CD14-positive monocyte (primary cell): ENCODE measurements at regions not wholly inside any gene's neighbourhood (a gene's known extent, or its start where the extent isn't known, plus 50 kb on each side); places are given as distances from the start of the nearest gene placed in this dataset.

ENCODE experiments used
- DNase-seq, 3 donors: peaks; one replicate each; pipeline ENCODE4 v3.0.0-alpha.2; 2011 to 2022
- H2AFZ ChIP-seq: 2 replicates; pipeline ENCODE4 v1.6.0; 2012; ENCODE audit warnings: mild to moderate bottlenecking, low read depth, low read length, inconsistent platforms; ENCODE audit not compliant: insufficient read depth, poor library complexity, severe bottlenecking
- H3K27ac ChIP-seq, 2 donors: 1 replicate in 1 of 2; 2 replicates in 1 of 2; pipeline ENCODE4 v1.5.1; 2012 to 2013; ENCODE audit warnings: low read length in 2 of 2, control low read depth in 1 of 2, inconsistent platforms in 1 of 2, low read depth in 1 of 2, mild to moderate bottlenecking in 1 of 2
- H3K27me3 ChIP-seq, 2 donors: one replicate each; pipeline versions ENCODE4 v1.6.0 to v1.6.1; 2011 to 2013; ENCODE audit warnings: low read length in 2 of 2; ENCODE audit not compliant: control insufficient read depth in 2 of 2, insufficient read depth in 2 of 2
- H3K36me3 ChIP-seq, 2 donors: replicated peaks in 1 of 2; 1 replicate in 1 of 2; 2 replicates in 1 of 2; pipeline versions ENCODE4 v1.5.1 to v1.6.1; 2012 to 2013; ENCODE audit warnings: low read length in 2 of 2, control low read depth in 1 of 2, inconsistent platforms in 1 of 2, mild to moderate bottlenecking in 1 of 2; ENCODE audit not compliant: insufficient read depth in 2 of 2, control insufficient read depth in 1 of 2
- H3K4me1 ChIP-seq, 2 donors: 1 replicate in 1 of 2; 2 replicates in 1 of 2; pipeline versions ENCODE4 v1.5.1 to v1.6.1; 2012 to 2013; ENCODE audit warnings: low read length in 2 of 2, control low read depth in 1 of 2, inconsistent platforms in 1 of 2, mild to moderate bottlenecking in 1 of 2, moderate library complexity in 1 of 2; ENCODE audit not compliant: insufficient read depth in 2 of 2, control insufficient read depth in 1 of 2
- H3K4me2 ChIP-seq: replicated peaks from 2 replicates; pipeline ENCODE3; 2012; ENCODE audit warnings: low read length, moderate library complexity, mild to moderate bottlenecking; ENCODE audit not compliant: poor library complexity, severe bottlenecking; ENCODE audit errors: extremely low read depth
- H3K4me3 ChIP-seq, 3 experiments: fragments of 200-600 bp in 1 of 3; sonication (generic) in 1 of 3; replicated peaks in 1 of 3; 1 replicate in 2 of 3; 2 replicates in 1 of 3; pipeline ENCODE4 v1.5.1; 2011 to 2013; ENCODE audit warnings: low read length in 3 of 3, mild to moderate bottlenecking in 3 of 3, control low read depth in 2 of 3, low read depth in 2 of 3, inconsistent platforms in 1 of 3, moderate library complexity in 1 of 3
- H3K79me2 ChIP-seq: 2 replicates; pipeline ENCODE4 v1.6.0; 2012; ENCODE audit warnings: mild to moderate bottlenecking, control low read depth, inconsistent platforms, low read length, moderate library complexity; ENCODE audit not compliant: insufficient read depth
- H3K9ac ChIP-seq: 2 replicates; pipeline ENCODE4 v1.6.0; 2017; ENCODE audit warnings: low read length, mild to moderate bottlenecking; ENCODE audit not compliant: insufficient read depth, poor library complexity, severe bottlenecking
- H3K9me3 ChIP-seq, 2 donors: replicated peaks in 1 of 2; 1 replicate in 1 of 2; 2 replicates in 1 of 2; pipeline versions ENCODE4 v1.5.1 to v1.6.1; 2012 to 2013; ENCODE audit warnings: low read length in 2 of 2, control low read depth in 1 of 2; ENCODE audit not compliant: control insufficient read depth in 1 of 2, insufficient read depth in 1 of 2
- H4K20me1 ChIP-seq: 2 replicates; pipeline ENCODE4 v1.6.0; 2012; ENCODE audit warnings: mild to moderate bottlenecking, low read length, control low read depth, moderate library complexity; ENCODE audit not compliant: insufficient read depth
- H3K27ac Mint-ChIP-seq, 7 donors: one replicate each; pipeline ENCODE4 v1.8.0; 2020; ENCODE audit warnings: mild to moderate bottlenecking in 7 of 7, mixed read lengths in 7 of 7, moderate library complexity in 6 of 7, inconsistent platforms in 2 of 7
- H3K27me3 Mint-ChIP-seq, 3 donors: one replicate each; pipeline ENCODE4 v1.8.0; 2021 to 2022; ENCODE audit warnings: low read depth in 3 of 3, mild to moderate bottlenecking in 3 of 3, mixed read lengths in 3 of 3, moderate library complexity in 3 of 3, inconsistent platforms in 1 of 3
- H3K36me3 Mint-ChIP-seq, 2 donors: one replicate each; pipeline ENCODE4 v1.8.0; 2020; ENCODE audit warnings: mixed read lengths in 2 of 2, inconsistent platforms in 1 of 2, mild to moderate bottlenecking in 1 of 2
- H3K4me1 Mint-ChIP-seq: one replicate; pipeline ENCODE4 v1.8.0; 2020; ENCODE audit warnings: mild to moderate bottlenecking, mixed read lengths
- H3K4me3 Mint-ChIP-seq, 2 donors: one replicate each; pipeline ENCODE4 v1.8.0; 2020; ENCODE audit warnings: mild to moderate bottlenecking in 2 of 2, mixed read lengths in 2 of 2, moderate library complexity in 1 of 2
- H3K9me3 Mint-ChIP-seq, 7 donors: one replicate each; pipeline ENCODE4 v1.8.0; 2020 to 2022; ENCODE audit warnings: mixed read lengths in 7 of 7, mild to moderate bottlenecking in 6 of 7, moderate library complexity in 6 of 7, inconsistent platforms in 2 of 7
- WGBS: methylation state at CpG from one replicate; pipeline ENCODE4 v1.1.5; 2013; ENCODE audit warnings: missing lambda C conversion rate; ENCODE audit not compliant: insufficient coverage; 5-methylcytosine and 5-hydroxymethylcytosine counted together
- intact Hi-C, 2 donors: fragments of 100-400 bp; cut with micrococcal nuclease; formaldehyde crosslinking; loops; one replicate each; pipeline versions ENCODE4 v1.15.0 to v1.15.1; 2023
- TF ChIP-seq, protein P1 (sequence below): fragments of 200-600 bp; IDR thresholded peaks from one replicate; pipeline ENCODE4 v1.8.0; 2022; ENCODE audit warnings: antibody characterized with exemption, mild to moderate bottlenecking

DNA sequence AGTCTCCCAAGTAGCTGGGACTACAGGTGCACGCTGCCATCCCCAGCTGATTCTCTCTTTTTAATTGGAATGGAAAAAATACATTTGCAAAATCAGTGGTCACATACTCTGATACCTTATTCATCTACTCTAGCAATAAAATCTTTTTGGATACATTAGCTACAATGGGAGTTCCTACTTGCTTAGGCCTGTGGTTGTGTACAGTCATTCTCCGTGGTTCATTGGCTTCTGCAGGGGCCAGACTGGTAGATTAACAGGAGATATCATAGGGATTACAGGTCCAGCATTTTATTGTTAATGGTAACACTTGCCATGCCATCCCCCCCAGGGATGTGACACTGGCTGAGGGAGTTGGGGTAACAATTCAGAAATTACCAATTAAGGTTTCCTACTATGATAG, 140.0 kb downstream of the ADAMTS15 start:
- intact Hi-C loops, result no loop called here
- no peaks in the 10 kb centered on the region for H3K4me1 ChIP-seq
- Mint-ChIP-seq H3K9me3 (peaks cover 1 to 11% (median 5%) of the 10 kb centered on the region in 7 donors), H3K27ac (no peak overlapping the region), H3K4me1 (no peaks in the 10 kb centered on the region), H3K36me3 (no peaks in the 10 kb centered on the region), H3K27me3 (peaks cover 0 to 6% (median 2%) of the 10 kb centered on the region in 3 donors), H3K4me3 (no peak overlapping the region)
- no peaks in the 10 kb centered on the region for H3K27me3 ChIP-seq
- TF ChIP-seq, protein P1, sequence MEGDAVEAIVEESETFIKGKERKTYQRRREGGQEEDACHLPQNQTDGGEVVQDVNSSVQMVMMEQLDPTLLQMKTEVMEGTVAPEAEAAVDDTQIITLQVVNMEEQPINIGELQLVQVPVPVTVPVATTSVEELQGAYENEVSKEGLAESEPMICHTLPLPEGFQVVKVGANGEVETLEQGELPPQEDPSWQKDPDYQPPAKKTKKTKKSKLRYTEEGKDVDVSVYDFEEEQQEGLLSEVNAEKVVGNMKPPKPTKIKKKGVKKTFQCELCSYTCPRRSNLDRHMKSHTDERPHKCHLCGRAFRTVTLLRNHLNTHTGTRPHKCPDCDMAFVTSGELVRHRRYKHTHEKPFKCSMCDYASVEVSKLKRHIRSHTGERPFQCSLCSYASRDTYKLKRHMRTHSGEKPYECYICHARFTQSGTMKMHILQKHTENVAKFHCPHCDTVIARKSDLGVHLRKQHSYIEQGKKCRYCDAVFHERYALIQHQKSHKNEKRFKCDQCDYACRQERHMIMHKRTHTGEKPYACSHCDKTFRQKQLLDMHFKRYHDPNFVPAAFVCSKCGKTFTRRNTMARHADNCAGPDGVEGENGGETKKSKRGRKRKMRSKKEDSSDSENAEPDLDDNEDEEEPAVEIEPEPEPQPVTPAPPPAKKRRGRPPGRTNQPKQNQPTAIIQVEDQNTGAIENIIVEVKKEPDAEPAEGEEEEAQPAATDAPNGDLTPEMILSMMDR, result no peak
- no peaks in the 10 kb centered on the region for H4K20me1 ChIP-seq
- H3K4me2 ChIP-seq, result no peak overlapping the region
- no peaks in the 10 kb centered on the region for H3K36me3 ChIP-seq
- no peak overlapping the region for H3K9ac ChIP-seq
- DNase-seq, result no peak
- no peak overlapping the region for H3K4me3 ChIP-seq
- H2AFZ ChIP-seq, result no peak overlapping the region
- WGBS, result no CpG with 5 or more reads among the region's 2 CpGs
- peaks cover 0 to 11% of the 10 kb centered on the region in 2 donors for H3K9me3 ChIP-seq
- H3K79me2 ChIP-seq, result no peaks in the 10 kb centered on the region
- no peak overlapping the region for H3K27ac ChIP-seq

DNA sequence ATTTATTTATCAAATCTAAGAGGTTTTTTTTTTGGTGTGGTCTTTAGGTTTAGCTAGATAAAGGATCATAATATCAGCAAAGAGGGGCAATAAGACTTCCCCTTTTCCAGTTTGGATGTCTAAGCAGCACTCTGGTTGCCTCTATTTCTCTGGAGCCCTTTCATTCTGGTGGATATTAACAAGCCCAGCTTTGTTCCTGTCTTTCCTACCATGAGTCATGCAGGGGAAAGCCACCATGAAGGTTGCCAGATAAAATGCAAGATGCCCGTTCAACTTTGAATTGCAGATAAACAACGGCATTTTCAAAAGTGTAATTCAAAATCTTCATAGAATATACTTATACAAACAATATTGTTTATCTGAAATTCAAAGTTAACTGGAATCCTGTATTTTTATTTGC, 143.6 kb downstream of the ADAMTS15 start:
- H3K4me3 ChIP-seq, result no peak overlapping the region
- H3K4me1 ChIP-seq, result no peaks in the 10 kb centered on the region
- H3K4me2 ChIP-seq, result no peak overlapping the region
- no peaks in the 10 kb centered on the region for H3K36me3 ChIP-seq
- no peaks in the 10 kb centered on the region for H3K27me3 ChIP-seq
- peaks cover 0 to 5% of the 10 kb centered on the region in 2 donors for H3K9me3 ChIP-seq
- no peak overlapping the region for H3K27ac ChIP-seq
- H4K20me1 ChIP-seq, result no peaks in the 10 kb centered on the region
- TF ChIP-seq, protein P1, result no peak
- H3K79me2 ChIP-seq, result no peaks in the 10 kb centered on the region
- Mint-ChIP-seq H3K36me3 (no peaks in the 10 kb centered on the region), H3K27me3 (peaks cover 0 to 2% (median 2%) of the 10 kb centered on the region in 3 donors), H3K4me1 (no peaks in the 10 kb centered on the region), H3K4me3 (no peak overlapping the region), H3K27ac (no peak overlapping the region), H3K9me3 (peaks cover 0 to 6% (median 2%) of the 10 kb centered on the region in 7 donors)
- no peak overlapping the region for H2AFZ ChIP-seq
- intact Hi-C loops, result no loop called here
- no CpG with 5 or more reads among the region's 2 CpGs for WGBS
- no peak overlapping the region for H3K9ac ChIP-seq
- no peak for DNase-seq
